GM12872 (cell line): ENCODE measurements at regions not wholly inside any gene's neighbourhood (a gene's known extent, or its start where the extent isn't known, plus 50 kb on each side); places are given as distances from the start of the nearest gene placed in this dataset.

Experiments used
- CTCF ChIP-seq: IDR thresholded peaks from 3 replicates; pipeline ENCODE4 v1.5.1; 2011; ENCODE audit warnings: low read depth, mild to moderate bottlenecking, low read length, moderate library complexity; ENCODE audit not compliant: insufficient read depth

- TF ChIP-seq CTCF = no peak
Measured at GRCh38 chr5:72692651-72693442, 123.6 kb upstream of the TNPO1 start.

- TF ChIP-seq CTCF = no peak
Measured at GRCh38 chr5:72692231-72692637, 124.2 kb upstream of the TNPO1 start.

DNA sequence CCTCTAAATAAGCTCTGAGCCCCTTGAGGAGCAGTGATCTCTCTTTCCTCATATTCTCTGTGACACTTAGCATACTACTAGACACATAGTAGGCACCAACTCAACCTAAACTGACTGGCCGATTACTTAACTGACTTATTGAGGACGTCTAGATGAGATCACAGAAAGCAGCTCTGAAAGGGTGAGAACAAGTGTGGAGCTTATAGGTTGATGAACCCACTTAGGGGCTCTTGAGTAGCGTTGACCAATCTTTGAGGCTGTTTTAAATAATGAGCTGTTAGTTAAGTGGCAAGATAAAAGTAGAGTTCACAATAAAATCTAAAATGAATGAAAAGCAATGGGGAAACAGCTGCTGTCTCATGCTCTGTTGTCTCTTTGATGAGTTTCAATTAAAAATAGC lies 124.7 kb upstream of the TNPO1 start:
- no peak for TF ChIP-seq CTCF

GRCh38 chr5:72688916-72689315 lies 127.5 kb upstream of the TNPO1 start:
- no peak for TF ChIP-seq CTCF

- TF ChIP-seq CTCF = no peak
Measured at GRCh38 chr5:72687288-72687687, 129.2 kb upstream of the TNPO1 start.

- TF ChIP-seq CTCF = no peak
Measured at GRCh38 chr5:72682561-72682960, 133.9 kb upstream of the TNPO1 start.

DNA sequence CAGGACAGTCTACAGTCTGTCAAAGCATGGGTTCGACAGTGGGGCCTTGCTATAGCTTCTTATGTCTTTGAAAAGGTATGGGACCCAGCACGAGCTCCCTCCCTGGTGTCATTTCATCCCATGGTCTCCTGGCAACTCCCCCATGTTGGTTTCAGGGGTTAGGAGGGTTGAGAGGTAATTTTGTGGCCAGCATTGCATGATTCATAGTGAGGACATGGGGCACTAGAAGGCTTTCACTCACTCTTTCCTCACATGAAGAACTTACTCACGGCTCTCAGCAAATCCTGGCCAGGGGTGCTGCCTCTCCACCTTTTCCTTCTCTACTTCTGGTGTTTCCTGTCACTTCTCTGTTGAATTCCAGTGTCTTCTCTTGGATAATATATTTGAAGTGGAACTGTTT lies 134.7 kb upstream of the TNPO1 start:
- no peak for TF ChIP-seq CTCF
